Tibial nerve (tissue), 4 donors: ENCODE measurements at regions not wholly inside any gene's neighbourhood (a gene's known extent, or its start where the extent isn't known, plus 50 kb on each side); places are given as distances from the start of the nearest gene placed in this dataset.

Experiments
- DNase-seq, 2 donors: peaks; one replicate each; pipeline ENCODE4 v3.0.0-alpha.2; 2019; ENCODE audit warnings: low spot score in 2 of 2
- H3K27ac ChIP-seq, 4 donors: fragments of 200-600 bp; sonication (generic) in 3 of 4; one replicate each; pipeline ENCODE4 v1.5.1; 2017 to 2019; ENCODE audit warnings: mild to moderate bottlenecking in 1 of 4
- H3K27me3 ChIP-seq, 2 donors: fragments of 200-600 bp; sonication (generic) in 1 of 2; one replicate each; pipeline versions ENCODE4 v1.5.1 to v1.6.0; 2017 to 2019
- H3K36me3 ChIP-seq, 3 donors: fragments of 200-600 bp; sonication (generic); one replicate each; pipeline ENCODE4 v1.5.1; 2018 to 2019
- H3K4me1 ChIP-seq, 4 donors: fragments of 200-600 bp; sonication (generic) in 3 of 4; one replicate each; pipeline ENCODE4 v1.5.1; 2017 to 2019
- H3K4me3 ChIP-seq, 4 donors: fragments of 200-600 bp; sonication (generic) in 3 of 4; one replicate each; pipeline ENCODE4 v1.5.1; 2017 to 2019; ENCODE audit warnings: mild to moderate bottlenecking in 1 of 4, moderate library complexity in 1 of 4
- H3K9me3 ChIP-seq, 4 donors: fragments of 200-600 bp; sonication (generic) in 3 of 4; one replicate each; pipeline ENCODE4 v1.5.1; 2017 to 2019
- EP300 ChIP-seq, 2 donors: sonication (generic); formaldehyde crosslinking; IDR thresholded peaks; one replicate each; pipeline ENCODE4 v1.6.1; 2017; ENCODE audit warnings: antibody characterized with exemption in 2 of 2, mild to moderate bottlenecking in 1 of 2
- POLR2A ChIP-seq, 2 donors: fragments of 450-650 bp; IDR thresholded peaks; one replicate each; pipeline ENCODE4 v1.6.1; 2017; ENCODE audit warnings: antibody characterized with exemption in 2 of 2, mild to moderate bottlenecking in 2 of 2, moderate library complexity in 2 of 2
- WGBS, 2 donors: methylation state at CpG; one replicate each; pipeline ENCODE4 v1.1.5; 2018; 5-methylcytosine and 5-hydroxymethylcytosine counted together
- TF ChIP-seq, protein P1 (sequence below), 5 experiments: fragments of 200-600 bp in 3 of 5; fragments of 450-650 bp in 2 of 5; sonication (generic) in 3 of 5; IDR thresholded peaks; one replicate each; pipeline ENCODE4 v1.5.1; 2016 to 2019; ENCODE audit warnings: antibody characterized with exemption in 5 of 5, mild to moderate bottlenecking in 3 of 5, moderate library complexity in 2 of 5

DNA sequence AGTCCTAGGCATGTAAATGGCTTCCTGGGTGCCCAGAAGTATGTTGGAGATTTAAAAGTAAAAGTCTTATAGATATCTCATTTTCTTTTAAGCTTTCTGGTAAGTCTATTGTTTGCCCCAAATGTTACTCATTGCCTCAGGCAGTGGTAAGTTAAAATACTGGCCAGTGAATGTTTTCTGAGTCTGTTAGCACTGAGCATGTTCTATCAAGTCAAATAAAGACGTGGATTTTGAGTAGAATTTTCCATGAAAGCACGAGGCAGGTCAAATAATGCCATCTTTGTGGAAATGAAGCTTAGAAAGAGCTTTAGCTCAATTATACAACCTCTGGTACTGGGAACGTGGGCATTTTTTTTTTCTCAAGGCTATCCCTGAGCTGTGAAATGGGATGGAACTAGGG, 651.3 kb upstream of the ACO1 start:
- H3K4me1 ChIP-seq, result no peaks in the 10 kb centered on the region
- 47 to 53% methylated on average over 3 of the region's 3 CpGs for WGBS, 2 donors
- no peak overlapping the region for H3K4me3 ChIP-seq
- H3K27me3 ChIP-seq, result no peaks in the 10 kb centered on the region
- no peak overlapping the region for H3K27ac ChIP-seq
- no peaks in the 10 kb centered on the region for H3K36me3 ChIP-seq
- DNase-seq, result no peak
- TF ChIP-seq EP300 (IDR thresholded peaks at IDR 0.05) (no peak), POLR2A (IDR thresholded peaks at IDR 0.05) (no peak)
- TF ChIP-seq, protein P1, sequence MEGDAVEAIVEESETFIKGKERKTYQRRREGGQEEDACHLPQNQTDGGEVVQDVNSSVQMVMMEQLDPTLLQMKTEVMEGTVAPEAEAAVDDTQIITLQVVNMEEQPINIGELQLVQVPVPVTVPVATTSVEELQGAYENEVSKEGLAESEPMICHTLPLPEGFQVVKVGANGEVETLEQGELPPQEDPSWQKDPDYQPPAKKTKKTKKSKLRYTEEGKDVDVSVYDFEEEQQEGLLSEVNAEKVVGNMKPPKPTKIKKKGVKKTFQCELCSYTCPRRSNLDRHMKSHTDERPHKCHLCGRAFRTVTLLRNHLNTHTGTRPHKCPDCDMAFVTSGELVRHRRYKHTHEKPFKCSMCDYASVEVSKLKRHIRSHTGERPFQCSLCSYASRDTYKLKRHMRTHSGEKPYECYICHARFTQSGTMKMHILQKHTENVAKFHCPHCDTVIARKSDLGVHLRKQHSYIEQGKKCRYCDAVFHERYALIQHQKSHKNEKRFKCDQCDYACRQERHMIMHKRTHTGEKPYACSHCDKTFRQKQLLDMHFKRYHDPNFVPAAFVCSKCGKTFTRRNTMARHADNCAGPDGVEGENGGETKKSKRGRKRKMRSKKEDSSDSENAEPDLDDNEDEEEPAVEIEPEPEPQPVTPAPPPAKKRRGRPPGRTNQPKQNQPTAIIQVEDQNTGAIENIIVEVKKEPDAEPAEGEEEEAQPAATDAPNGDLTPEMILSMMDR (IDR thresholded peaks at IDR 0.05), result no peak
- H3K9me3 ChIP-seq, result no peaks in the 10 kb centered on the region

GRCh38 chr9:31736581-31737179, 647.8 kb upstream of the ACO1 start:
- no peak overlapping the region for H3K27ac ChIP-seq
- H3K9me3 ChIP-seq, result no peaks in the 10 kb centered on the region
- WGBS, 2 donors, result 92 to 97% methylated on average over 1 of the region's 1 CpG
- no peak for DNase-seq
- H3K36me3 ChIP-seq, result no peaks in the 10 kb centered on the region
- no peaks in the 10 kb centered on the region for H3K4me1 ChIP-seq
- H3K4me3 ChIP-seq, result no peak overlapping the region
- TF ChIP-seq POLR2A (IDR thresholded peaks at IDR 0.05) (no peak), EP300 (IDR thresholded peaks at IDR 0.05) (no peak)
- TF ChIP-seq, protein P1 (IDR thresholded peaks at IDR 0.05), result no peak
- H3K27me3 ChIP-seq, result no peaks in the 10 kb centered on the region

GRCh38 chr9:31740705-31741104, 643.7 kb upstream of the ACO1 start:
- DNase-seq, result no peak
- Histone ChIP-seq H3K27ac (no peak overlapping the region), H3K4me1 (no peaks in the 10 kb centered on the region), H3K9me3 (no peaks in the 10 kb centered on the region), H3K27me3 (no peaks in the 10 kb centered on the region), H3K36me3 (no peaks in the 10 kb centered on the region), H3K4me3 (no peak overlapping the region)
- WGBS, 2 donors, result 36 to 65% methylated on average over 1 of the region's 1 CpG
- TF ChIP-seq, protein P1 (IDR thresholded peaks at IDR 0.05), result no peak
- no peak for TF ChIP-seq POLR2A (IDR thresholded peaks at IDR 0.05)
- TF ChIP-seq EP300 (IDR thresholded peaks at IDR 0.05), result no peak

DNA sequence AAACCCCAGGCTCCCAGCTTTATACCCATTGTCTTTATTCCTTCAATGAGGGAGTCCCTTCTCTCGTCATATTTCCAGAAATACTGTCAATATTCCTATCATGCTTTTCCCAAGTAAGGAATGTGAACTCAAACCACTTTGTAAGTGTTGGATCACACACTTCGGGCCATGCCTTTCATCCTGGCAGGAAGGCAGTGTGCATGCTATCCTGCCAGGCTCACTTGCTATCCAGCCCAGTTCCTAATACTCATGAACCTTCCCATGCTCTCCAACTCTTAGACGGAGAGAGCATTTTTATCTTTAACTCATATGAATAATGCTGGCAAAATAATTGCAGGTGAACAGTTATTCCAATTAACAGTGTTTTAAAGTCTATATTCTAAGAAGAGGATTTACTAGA, 639.9 kb upstream of the ACO1 start:
- TF ChIP-seq, protein P1 (IDR thresholded peaks at IDR 0.05), result no peak
- TF ChIP-seq EP300 (IDR thresholded peaks at IDR 0.05) (no peak), POLR2A (IDR thresholded peaks at IDR 0.05) (no peak)
- Histone ChIP-seq H3K27ac (no peak overlapping the region), H3K4me3 (no peak overlapping the region), H3K9me3 (no peaks in the 10 kb centered on the region), H3K36me3 (no peaks in the 10 kb centered on the region), H3K4me1 (no peaks in the 10 kb centered on the region), H3K27me3 (no peaks in the 10 kb centered on the region)
- DNase-seq, result no peak
- WGBS, 2 donors, result 63 to 86% methylated on average over 3 of the region's 3 CpGs

DNA sequence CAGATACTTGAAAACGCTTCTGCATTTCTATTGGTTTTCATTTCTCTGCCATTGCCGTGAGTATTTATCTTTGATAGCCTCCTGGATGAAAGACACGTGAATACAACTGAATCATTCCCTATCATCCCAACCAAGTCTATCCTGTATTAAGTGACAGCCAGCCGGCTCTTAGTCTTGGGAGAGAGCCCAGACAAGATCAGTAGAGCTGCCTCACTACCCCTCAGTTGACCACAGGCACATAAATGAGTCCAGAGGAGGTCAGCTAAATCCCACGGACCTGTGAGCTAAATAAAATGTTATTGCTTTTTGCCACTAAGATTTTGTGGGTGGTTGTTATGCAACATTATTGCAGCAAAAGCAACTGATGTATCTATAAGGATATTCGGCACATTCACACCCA, 639.0 kb upstream of the ACO1 start:
- no peaks in the 10 kb centered on the region for H3K36me3 ChIP-seq
- no peak overlapping the region for H3K4me3 ChIP-seq
- 62 to 76% methylated on average over 6 of the region's 6 CpGs for WGBS, 2 donors
- no peak for TF ChIP-seq EP300 (IDR thresholded peaks at IDR 0.05)
- H3K9me3 ChIP-seq, result no peaks in the 10 kb centered on the region
- no peak overlapping the region for H3K27ac ChIP-seq
- DNase-seq, result no peak
- H3K4me1 ChIP-seq, result no peaks in the 10 kb centered on the region
- H3K27me3 ChIP-seq, result no peaks in the 10 kb centered on the region

GRCh38 chr9:31745886-31746285, 638.6 kb upstream of the ACO1 start:
- Histone ChIP-seq H3K4me1 (no peaks in the 10 kb centered on the region), H3K9me3 (no peaks in the 10 kb centered on the region), H3K4me3 (no peak overlapping the region), H3K27me3 (no peaks in the 10 kb centered on the region), H3K27ac (no peak overlapping the region), H3K36me3 (no peaks in the 10 kb centered on the region)
- no peak for DNase-seq
- TF ChIP-seq EP300 (IDR thresholded peaks at IDR 0.05) (no peak), POLR2A (IDR thresholded peaks at IDR 0.05) (no peak)
- TF ChIP-seq, protein P1 (IDR thresholded peaks at IDR 0.05), result no peak
